WTC11 (cell line): ENCODE measurements at regions not wholly inside any gene's neighbourhood (a gene's known extent, or its start where the extent isn't known, plus 50 kb on each side); places are given as distances from the start of the nearest gene placed in this dataset.

Source experiments
- ATAC-seq: fragments of 200-7000 bp; cut with Tn5 transposase; 2 replicates; pipeline ENCODE4 v1.10.0; 2021; ENCODE audit warnings: mild to moderate bottlenecking, moderate library complexity
- CTCF ChIA-PET: fragments of 300-600 bp; sonication (Branson Sonifier 250); formaldehyde crosslinking; loops from one replicate; lab custom pipeline; 2021; ENCODE audit warnings: antibody characterized with exemption; lab: Charles Lee
- POLR2A ChIA-PET: fragments of 350-600 bp; sonication (Branson Sonifier 250); formaldehyde crosslinking; loops from one replicate; lab custom pipeline; 2021; ENCODE audit warnings: antibody characterized with exemption; lab: Charles Lee
- DNase-seq: peaks from one replicate; pipeline ENCODE4 v3.0.0; 2021; ENCODE audit warnings: low spot score
- H3K27ac Mint-ChIP-seq: 2 replicates; pipeline ENCODE4 v1.8.0; 2021; ENCODE audit warnings: mixed read lengths
- H3K27me3 Mint-ChIP-seq: 2 replicates; pipeline ENCODE4 v1.8.0; 2021; ENCODE audit warnings: low read depth, mild to moderate bottlenecking, moderate library complexity, mixed read lengths
- H3K36me3 Mint-ChIP-seq: 2 replicates; pipeline ENCODE4 v1.8.0; 2021; ENCODE audit warnings: mixed read lengths
- H3K4me1 Mint-ChIP-seq: 2 replicates; pipeline ENCODE4 v1.8.0; 2022; ENCODE audit warnings: mixed read lengths
- H3K4me3 Mint-ChIP-seq: 2 replicates; pipeline ENCODE4 v1.8.0; 2021; ENCODE audit warnings: mild to moderate bottlenecking, moderate library complexity, mixed read lengths
- H3K9me3 Mint-ChIP-seq: 2 replicates; pipeline ENCODE4 v1.8.0; 2021; ENCODE audit warnings: mixed read lengths
- ATF1 ChIP-seq: sonication (generic); formaldehyde crosslinking; IDR thresholded peaks from 2 replicates; pipeline ENCODE4 v1.8.1; 2023; ENCODE audit warnings: mild to moderate bottlenecking, moderate library complexity, missing genetic modification reagents
- CBFB ChIP-seq: sonication (generic); formaldehyde crosslinking; IDR thresholded peaks from 2 replicates; pipeline ENCODE4 v1.8.1; 2022; ENCODE audit warnings: mild to moderate bottlenecking, low read depth, missing genetic modification reagents
- CREM ChIP-seq: sonication (generic); formaldehyde crosslinking; IDR thresholded peaks from 2 replicates; pipeline ENCODE4 v1.8.1; 2022; ENCODE audit warnings: mild to moderate bottlenecking, missing genetic modification reagents, moderate library complexity
- GTF2I ChIP-seq: fragments of 250-450 bp; sonication (Bioruptor Pico); conservative IDR thresholded peaks from 2 replicates; pipeline ENCODE4 v1.4.0; 2021; ENCODE audit warnings: mild to moderate bottlenecking
- IRF2 ChIP-seq: sonication (generic); formaldehyde crosslinking; IDR thresholded peaks from 2 replicates; pipeline ENCODE4 v1.8.0; 2022; ENCODE audit warnings: low read depth, missing genetic modification reagents, borderline replicate concordance
- JUN ChIP-seq: sonication (generic); formaldehyde crosslinking; IDR thresholded peaks from 2 replicates; pipeline ENCODE4 v1.8.0; 2023; ENCODE audit warnings: mild to moderate bottlenecking, missing genetic modification reagents
- NFATC4 ChIP-seq: fragments of 250-450 bp; sonication (Bioruptor Pico); IDR thresholded peaks from 2 replicates; pipeline ENCODE4 v1.9.0; 2021; ENCODE audit warnings: mild to moderate bottlenecking
- NR1H2 ChIP-seq: sonication (generic); formaldehyde crosslinking; IDR thresholded peaks from 2 replicates; pipeline ENCODE4 v1.9.0; 2021; ENCODE audit warnings: mild to moderate bottlenecking, moderate library complexity, missing genetic modification reagents
- NR3C1 ChIP-seq: sonication (generic); formaldehyde crosslinking; conservative IDR thresholded peaks from 2 replicates; pipeline ENCODE4 v1.8.1; 2023; ENCODE audit warnings: low read depth, mild to moderate bottlenecking, missing genetic modification reagents
- PRRX2 ChIP-seq: fragments of 250-450 bp; sonication (Bioruptor Pico); IDR thresholded peaks from 2 replicates; pipeline ENCODE4 v1.8.0; 2021; ENCODE audit warnings: mild to moderate bottlenecking
- RORB ChIP-seq: fragments of 250-450 bp; sonication (Bioruptor Pico); IDR thresholded peaks from 2 replicates; pipeline ENCODE4 v1.9.0; 2021; ENCODE audit warnings: mild to moderate bottlenecking
- SMAD3 ChIP-seq: sonication (generic); formaldehyde crosslinking; IDR thresholded peaks from 2 replicates; pipeline ENCODE4 v1.8.0; 2022; ENCODE audit warnings: missing genetic modification reagents, mild to moderate bottlenecking, borderline replicate concordance
- SOX15 ChIP-seq: fragments of 250-450 bp; sonication (Bioruptor Pico); IDR thresholded peaks from 2 replicates; pipeline ENCODE4 v1.9.0; 2021; ENCODE audit warnings: mild to moderate bottlenecking
- ZNF219 ChIP-seq: sonication (generic); formaldehyde crosslinking; IDR thresholded peaks from 2 replicates; pipeline ENCODE4 v1.8.0; 2023; ENCODE audit warnings: missing genetic modification reagents, mild to moderate bottlenecking, borderline replicate concordance
- ZNF317 ChIP-seq: sonication (generic); formaldehyde crosslinking; IDR thresholded peaks from 2 replicates; pipeline ENCODE4 v1.8.1; 2023; ENCODE audit warnings: low read depth, mild to moderate bottlenecking, moderate library complexity, missing genetic modification reagents, borderline replicate concordance
- TF ChIP-seq, protein P1 (sequence below): sonication (generic); formaldehyde crosslinking; IDR thresholded peaks from 2 replicates; pipeline ENCODE4 v1.8.0; 2022; ENCODE audit warnings: mild to moderate bottlenecking, missing genetic modification reagents
- TF ChIP-seq, protein P2 (sequence below): fragments of 250-450 bp; sonication (Bioruptor Pico); IDR thresholded peaks from 2 replicates; pipeline ENCODE4 v1.9.0; 2021; ENCODE audit warnings: moderate library complexity, mild to moderate bottlenecking, inconsistent platforms, borderline replicate concordance
- TF ChIP-seq, protein P3 (sequence below): fragments of 250-450 bp; sonication (Bioruptor Pico); IDR thresholded peaks from 2 replicates; pipeline ENCODE4 v1.9.0; 2021; ENCODE audit warnings: mild to moderate bottlenecking, borderline replicate concordance
- TF ChIP-seq, protein P4 (sequence below): sonication (generic); formaldehyde crosslinking; IDR thresholded peaks from 2 replicates; pipeline ENCODE4 v1.8.1; 2022; ENCODE audit warnings: mild to moderate bottlenecking, moderate library complexity, missing genetic modification reagents
- TF ChIP-seq, protein P5 (sequence below): sonication (generic); formaldehyde crosslinking; conservative IDR thresholded peaks from 2 replicates; pipeline ENCODE4 v1.8.1; 2023; ENCODE audit warnings: mild to moderate bottlenecking, low read depth, missing genetic modification reagents, moderate library complexity
- TF ChIP-seq, protein P6 (sequence below): sonication (generic); formaldehyde crosslinking; IDR thresholded peaks from 2 replicates; pipeline ENCODE4 v1.8.1; 2023; ENCODE audit warnings: mild to moderate bottlenecking, moderate library complexity, missing genetic modification reagents
- TF ChIP-seq, protein P7 (sequence below): sonication (generic); formaldehyde crosslinking; IDR thresholded peaks from 2 replicates; pipeline ENCODE4 v1.8.0; 2022; ENCODE audit warnings: mild to moderate bottlenecking, missing genetic modification reagents

DNA sequence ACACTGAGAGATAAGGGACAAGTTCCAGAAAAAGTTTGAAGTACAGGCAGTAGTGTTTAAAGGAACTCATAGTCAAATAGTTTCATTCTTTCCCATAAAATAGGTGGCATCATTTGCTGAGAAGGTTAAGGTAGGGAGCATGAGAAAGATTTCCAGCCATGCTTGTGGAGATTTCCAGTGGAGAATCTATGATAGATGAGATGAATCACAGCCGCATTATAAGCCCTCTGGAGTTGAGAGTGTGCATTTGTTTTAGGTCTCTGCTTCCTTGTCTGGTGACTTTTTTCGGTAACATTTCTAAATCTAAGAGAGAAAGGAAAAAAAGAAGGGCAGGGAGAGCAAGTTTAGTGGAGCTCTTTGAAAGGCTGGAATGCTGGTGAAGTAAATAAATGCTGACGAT lies 108.7 kb downstream of the DISP1 start:
- ATAC-seq (no peak), DNase-seq (no peak)
- TF ChIP-seq JUN (no peak), IRF2 (no peak), SOX15 (CRISPR knock-in tag) (no peak)
- TF ChIP-seq, protein P1, sequence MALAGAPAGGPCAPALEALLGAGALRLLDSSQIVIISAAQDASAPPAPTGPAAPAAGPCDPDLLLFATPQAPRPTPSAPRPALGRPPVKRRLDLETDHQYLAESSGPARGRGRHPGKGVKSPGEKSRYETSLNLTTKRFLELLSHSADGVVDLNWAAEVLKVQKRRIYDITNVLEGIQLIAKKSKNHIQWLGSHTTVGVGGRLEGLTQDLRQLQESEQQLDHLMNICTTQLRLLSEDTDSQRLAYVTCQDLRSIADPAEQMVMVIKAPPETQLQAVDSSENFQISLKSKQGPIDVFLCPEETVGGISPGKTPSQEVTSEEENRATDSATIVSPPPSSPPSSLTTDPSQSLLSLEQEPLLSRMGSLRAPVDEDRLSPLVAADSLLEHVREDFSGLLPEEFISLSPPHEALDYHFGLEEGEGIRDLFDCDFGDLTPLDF (CRISPR knock-in tag) = no peak
- TF ChIP-seq, protein P2, sequence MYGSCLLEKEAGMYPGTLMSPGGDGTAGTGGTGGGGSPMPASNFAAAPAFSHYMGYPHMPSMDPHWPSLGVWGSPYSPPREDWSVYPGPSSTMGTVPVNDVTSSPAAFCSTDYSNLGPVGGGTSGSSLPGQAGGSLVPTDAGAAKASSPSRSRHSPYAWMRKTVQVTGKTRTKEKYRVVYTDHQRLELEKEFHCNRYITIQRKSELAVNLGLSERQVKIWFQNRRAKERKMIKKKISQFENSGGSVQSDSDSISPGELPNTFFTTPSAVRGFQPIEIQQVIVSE (CRISPR knock-in tag) = no peak
- TF ChIP-seq, protein P3, sequence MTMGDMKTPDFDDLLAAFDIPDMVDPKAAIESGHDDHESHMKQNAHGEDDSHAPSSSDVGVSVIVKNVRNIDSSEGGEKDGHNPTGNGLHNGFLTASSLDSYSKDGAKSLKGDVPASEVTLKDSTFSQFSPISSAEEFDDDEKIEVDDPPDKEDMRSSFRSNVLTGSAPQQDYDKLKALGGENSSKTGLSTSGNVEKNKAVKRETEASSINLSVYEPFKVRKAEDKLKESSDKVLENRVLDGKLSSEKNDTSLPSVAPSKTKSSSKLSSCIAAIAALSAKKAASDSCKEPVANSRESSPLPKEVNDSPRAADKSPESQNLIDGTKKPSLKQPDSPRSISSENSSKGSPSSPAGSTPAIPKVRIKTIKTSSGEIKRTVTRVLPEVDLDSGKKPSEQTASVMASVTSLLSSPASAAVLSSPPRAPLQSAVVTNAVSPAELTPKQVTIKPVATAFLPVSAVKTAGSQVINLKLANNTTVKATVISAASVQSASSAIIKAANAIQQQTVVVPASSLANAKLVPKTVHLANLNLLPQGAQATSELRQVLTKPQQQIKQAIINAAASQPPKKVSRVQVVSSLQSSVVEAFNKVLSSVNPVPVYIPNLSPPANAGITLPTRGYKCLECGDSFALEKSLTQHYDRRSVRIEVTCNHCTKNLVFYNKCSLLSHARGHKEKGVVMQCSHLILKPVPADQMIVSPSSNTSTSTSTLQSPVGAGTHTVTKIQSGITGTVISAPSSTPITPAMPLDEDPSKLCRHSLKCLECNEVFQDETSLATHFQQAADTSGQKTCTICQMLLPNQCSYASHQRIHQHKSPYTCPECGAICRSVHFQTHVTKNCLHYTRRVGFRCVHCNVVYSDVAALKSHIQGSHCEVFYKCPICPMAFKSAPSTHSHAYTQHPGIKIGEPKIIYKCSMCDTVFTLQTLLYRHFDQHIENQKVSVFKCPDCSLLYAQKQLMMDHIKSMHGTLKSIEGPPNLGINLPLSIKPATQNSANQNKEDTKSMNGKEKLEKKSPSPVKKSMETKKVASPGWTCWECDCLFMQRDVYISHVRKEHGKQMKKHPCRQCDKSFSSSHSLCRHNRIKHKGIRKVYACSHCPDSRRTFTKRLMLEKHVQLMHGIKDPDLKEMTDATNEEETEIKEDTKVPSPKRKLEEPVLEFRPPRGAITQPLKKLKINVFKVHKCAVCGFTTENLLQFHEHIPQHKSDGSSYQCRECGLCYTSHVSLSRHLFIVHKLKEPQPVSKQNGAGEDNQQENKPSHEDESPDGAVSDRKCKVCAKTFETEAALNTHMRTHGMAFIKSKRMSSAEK = no peak
- no peaks in the 10 kb centered on the region for H3K27me3 Mint-ChIP-seq
- peaks cover 28% of the 10 kb centered on the region for H3K4me1 Mint-ChIP-seq
- no peak overlapping the region for H3K4me3 Mint-ChIP-seq
- CTCF ChIA-PET = no interaction called here
- no peaks in the 10 kb centered on the region for H3K36me3 Mint-ChIP-seq
- POLR2A ChIA-PET = interaction anchor here (1.6 kb wide), 1 partner anchor 16 kb away, joined by 3 read pairs; no protein-coding TSS in a partner anchor
- no peaks in the 10 kb centered on the region for H3K9me3 Mint-ChIP-seq
- H3K27ac Mint-ChIP-seq = no peak overlapping the region

DNA sequence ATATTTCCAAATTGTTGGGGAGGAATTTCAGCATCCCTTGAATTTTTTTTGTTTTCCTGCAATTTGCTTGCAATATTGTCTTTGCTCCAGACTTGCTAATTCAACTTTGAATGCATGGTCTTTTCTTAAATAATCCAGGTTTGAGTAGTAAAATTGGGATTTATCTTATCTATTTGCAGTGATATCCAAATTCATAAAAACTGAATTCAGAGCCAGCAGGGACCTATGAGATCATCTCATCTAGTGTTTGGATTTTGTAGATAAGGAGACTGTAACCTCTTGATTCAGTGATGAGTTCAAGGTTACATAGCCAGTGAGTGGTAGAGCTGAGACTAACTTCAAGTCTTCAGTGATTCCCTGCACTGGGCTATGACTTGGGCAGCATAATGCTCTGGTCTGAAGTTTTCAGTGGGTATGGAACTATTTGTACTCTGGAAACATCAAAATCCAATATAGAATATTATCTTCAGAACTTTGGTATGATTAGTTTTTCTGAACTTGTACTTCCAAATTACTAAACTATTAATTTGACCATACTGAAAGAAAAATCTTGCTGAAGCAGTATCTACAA lies 109.4 kb downstream of the DISP1 start:
- H3K27ac Mint-ChIP-seq = no peak overlapping the region
- no peaks in the 10 kb centered on the region for H3K36me3 Mint-ChIP-seq
- H3K4me1 Mint-ChIP-seq = peaks cover 33% of the 10 kb centered on the region
- DNase-seq (no peak), ATAC-seq (no peak)
- no peaks in the 10 kb centered on the region for H3K27me3 Mint-ChIP-seq
- ChIA-PET CTCF (no interaction called here), POLR2A (interaction anchor here (1.6 kb wide), 1 partner anchor 16 kb away, joined by 3 read pairs; no protein-coding TSS in a partner anchor)
- TF ChIP-seq NR1H2 (no peak), NFATC4 (CRISPR knock-in tag) (no peak), PRRX2 (CRISPR knock-in tag) (no peak), CBFB (CRISPR knock-in tag) (no peak), ZNF317 (CRISPR knock-in tag) (no peak), ZNF219 (no peak), NR3C1 (CRISPR knock-in tag) (no peak), GTF2I (CRISPR knock-in tag) (no peak), SOX15 (CRISPR knock-in tag) (no peak), RORB (no peak), SMAD3 (CRISPR knock-in tag) (no peak), CREM (CRISPR knock-in tag) (no peak), ATF1 (CRISPR knock-in tag) (no peak)
- TF ChIP-seq, protein P4, sequence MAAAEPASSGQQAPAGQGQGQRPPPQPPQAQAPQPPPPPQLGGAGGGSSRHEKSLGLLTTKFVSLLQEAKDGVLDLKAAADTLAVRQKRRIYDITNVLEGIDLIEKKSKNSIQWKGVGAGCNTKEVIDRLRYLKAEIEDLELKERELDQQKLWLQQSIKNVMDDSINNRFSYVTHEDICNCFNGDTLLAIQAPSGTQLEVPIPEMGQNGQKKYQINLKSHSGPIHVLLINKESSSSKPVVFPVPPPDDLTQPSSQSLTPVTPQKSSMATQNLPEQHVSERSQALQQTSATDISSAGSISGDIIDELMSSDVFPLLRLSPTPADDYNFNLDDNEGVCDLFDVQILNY (CRISPR knock-in tag) = no peak
- TF ChIP-seq, protein P5, sequence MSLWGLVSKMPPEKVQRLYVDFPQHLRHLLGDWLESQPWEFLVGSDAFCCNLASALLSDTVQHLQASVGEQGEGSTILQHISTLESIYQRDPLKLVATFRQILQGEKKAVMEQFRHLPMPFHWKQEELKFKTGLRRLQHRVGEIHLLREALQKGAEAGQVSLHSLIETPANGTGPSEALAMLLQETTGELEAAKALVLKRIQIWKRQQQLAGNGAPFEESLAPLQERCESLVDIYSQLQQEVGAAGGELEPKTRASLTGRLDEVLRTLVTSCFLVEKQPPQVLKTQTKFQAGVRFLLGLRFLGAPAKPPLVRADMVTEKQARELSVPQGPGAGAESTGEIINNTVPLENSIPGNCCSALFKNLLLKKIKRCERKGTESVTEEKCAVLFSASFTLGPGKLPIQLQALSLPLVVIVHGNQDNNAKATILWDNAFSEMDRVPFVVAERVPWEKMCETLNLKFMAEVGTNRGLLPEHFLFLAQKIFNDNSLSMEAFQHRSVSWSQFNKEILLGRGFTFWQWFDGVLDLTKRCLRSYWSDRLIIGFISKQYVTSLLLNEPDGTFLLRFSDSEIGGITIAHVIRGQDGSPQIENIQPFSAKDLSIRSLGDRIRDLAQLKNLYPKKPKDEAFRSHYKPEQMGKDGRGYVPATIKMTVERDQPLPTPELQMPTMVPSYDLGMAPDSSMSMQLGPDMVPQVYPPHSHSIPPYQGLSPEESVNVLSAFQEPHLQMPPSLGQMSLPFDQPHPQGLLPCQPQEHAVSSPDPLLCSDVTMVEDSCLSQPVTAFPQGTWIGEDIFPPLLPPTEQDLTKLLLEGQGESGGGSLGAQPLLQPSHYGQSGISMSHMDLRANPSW (CRISPR knock-in tag) = no peak
- TF ChIP-seq, protein P6, sequence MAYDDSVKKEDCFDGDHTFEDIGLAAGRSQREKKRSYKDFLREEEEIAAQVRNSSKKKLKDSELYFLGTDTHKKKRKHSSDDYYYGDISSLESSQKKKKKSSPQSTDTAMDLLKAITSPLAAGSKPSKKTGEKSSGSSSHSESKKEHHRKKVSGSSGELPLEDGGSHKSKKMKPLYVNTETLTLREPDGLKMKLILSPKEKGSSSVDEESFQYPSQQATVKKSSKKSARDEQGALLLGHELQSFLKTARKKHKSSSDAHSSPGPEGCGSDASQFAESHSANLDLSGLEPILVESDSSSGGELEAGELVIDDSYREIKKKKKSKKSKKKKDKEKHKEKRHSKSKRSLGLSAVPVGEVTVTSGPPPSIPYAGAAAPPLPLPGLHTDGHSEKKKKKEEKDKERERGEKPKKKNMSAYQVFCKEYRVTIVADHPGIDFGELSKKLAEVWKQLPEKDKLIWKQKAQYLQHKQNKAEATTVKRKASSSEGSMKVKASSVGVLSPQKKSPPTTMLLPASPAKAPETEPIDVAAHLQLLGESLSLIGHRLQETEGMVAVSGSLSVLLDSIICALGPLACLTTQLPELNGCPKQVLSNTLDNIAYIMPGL (CRISPR knock-in tag) = no peak
- TF ChIP-seq, protein P7, sequence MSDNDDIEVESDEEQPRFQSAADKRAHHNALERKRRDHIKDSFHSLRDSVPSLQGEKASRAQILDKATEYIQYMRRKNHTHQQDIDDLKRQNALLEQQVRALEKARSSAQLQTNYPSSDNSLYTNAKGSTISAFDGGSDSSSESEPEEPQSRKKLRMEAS (CRISPR knock-in tag) = no peak
- no peaks in the 10 kb centered on the region for H3K9me3 Mint-ChIP-seq
- H3K4me3 Mint-ChIP-seq = no peak overlapping the region
